HL-60 (cell line): ENCODE measurements at regions not wholly inside any gene's neighbourhood (a gene's known extent, or its start where the extent isn't known, plus 50 kb on each side); places are given as distances from the start of the nearest gene placed in this dataset.

Source experiments
- CTCF ChIP-seq: IDR thresholded peaks from one replicate; pipeline ENCODE4 v1.5.1; 2011; ENCODE audit warnings: low read length, control low read depth, inconsistent platforms; ENCODE audit not compliant: insufficient read depth
- GABPA ChIP-seq: IDR thresholded peaks from 2 replicates; pipeline ENCODE4 v1.6.1; 2012; ENCODE audit warnings: low read depth
- POLR2AphosphoS5 ChIP-seq: IDR thresholded peaks from 2 replicates; pipeline ENCODE4 v1.6.1; 2012; ENCODE audit warnings: low read depth
- SPI1 ChIP-seq: IDR thresholded peaks from 2 replicates; pipeline ENCODE4 v1.6.1; 2012; ENCODE audit warnings: low read depth, mild to moderate bottlenecking, borderline replicate concordance

DNA sequence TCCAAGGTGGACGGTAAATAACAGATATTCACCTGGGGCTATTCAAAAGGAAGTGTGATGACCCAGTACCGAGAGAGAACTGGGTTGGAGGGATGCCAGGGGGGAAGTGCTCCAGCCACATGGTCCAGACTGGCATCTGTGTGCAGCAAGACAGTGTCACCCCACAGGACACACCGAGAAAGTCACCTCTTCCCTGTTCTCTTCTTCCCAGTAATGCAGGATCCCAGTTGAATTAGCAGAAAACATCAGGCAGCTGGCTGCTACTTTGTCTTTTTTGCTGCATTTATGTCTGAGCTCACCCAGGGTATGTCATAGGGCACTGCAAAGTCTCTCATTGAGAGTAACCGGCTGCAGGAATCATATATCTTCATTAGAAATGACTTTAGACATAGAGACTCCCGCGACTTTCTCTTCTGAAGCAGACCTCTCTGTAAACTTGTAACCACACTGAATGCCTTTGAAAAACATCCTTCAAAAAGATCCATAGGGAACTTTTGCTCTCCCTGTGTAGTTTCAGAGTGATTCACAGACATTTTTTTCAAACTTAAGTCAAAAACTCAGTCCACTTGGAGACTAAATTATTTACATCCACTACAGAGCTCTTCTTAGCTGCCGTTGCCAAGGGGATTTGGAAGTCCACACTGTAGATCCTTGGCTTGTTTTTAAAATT lies 609.0 kb upstream of the DPP6 start:
- TF ChIP-seq CTCF (no peak), POLR2AphosphoS5 (no peak), SPI1 (no peak), GABPA (no peak)
